Hypothalamus (tissue), 51 donors: ENCODE measurements at regions not wholly inside any gene's neighbourhood (a gene's known extent, or its start where the extent isn't known, plus 50 kb on each side); places are given as distances from the start of the nearest gene placed in this dataset.

Experiments
- DNase-seq, 51 donors: peaks; one replicate each; lab custom pipeline; 2025; lab: John Stamatoyannopoulos, UW

- no peak for DNase-seq
Observed at GRCh38 chr2:18910843-18911242, 321.5 kb upstream of the NT5C1B start.

- no peak for DNase-seq
Observed at GRCh38 chr2:18907937-18908336, 318.6 kb upstream of the NT5C1B start.

- DNase-seq: no peak
Observed at GRCh38 chr2:18907508-18907907, 318.1 kb upstream of the NT5C1B start.

- no peak for DNase-seq
Observed at GRCh38 chr2:18903750-18904149, 314.4 kb upstream of the NT5C1B start.

- peak in 1 of 51 donors; percentile 3 for DNase-seq
Observed at GRCh38 chr2:18901242-18901641, 311.9 kb upstream of the NT5C1B start.

- DNase-seq: no peak
Observed at GRCh38 chr2:18900691-18901141, 311.3 kb upstream of the NT5C1B start.

- DNase-seq: no peak
Observed at GRCh38 chr2:18899725-18900124, 310.4 kb upstream of the NT5C1B start.

- DNase-seq: no peak
Observed at GRCh38 chr2:18898271-18898670, 308.9 kb upstream of the NT5C1B start.

- no peak for DNase-seq
Observed at GRCh38 chr2:18896125-18896764, 306.9 kb upstream of the NT5C1B start.

- no peak for DNase-seq
Observed at GRCh38 chr2:18891600-18892345, 302.4 kb upstream of the NT5C1B start.

GRCh38 chr2:18889565-18890332, 300.4 kb upstream of the NT5C1B start:
- DNase-seq: peak in 1 of 51 donors; percentile 1

- DNase-seq: no peak
Observed at GRCh38 chr2:18885457-18885856, 296.1 kb upstream of the NT5C1B start.

- no peak for DNase-seq
Observed at GRCh38 chr2:18883616-18884456, 294.5 kb upstream of the NT5C1B start.

- no peak for DNase-seq
Observed at GRCh38 chr2:18871430-18871829, 282.1 kb upstream of the NT5C1B start.

- no peak for DNase-seq
Observed at GRCh38 chr2:18870307-18870706, 280.9 kb upstream of the NT5C1B start.

GRCh38 chr2:18861951-18862350, 272.6 kb upstream of the NT5C1B start:
- DNase-seq: no peak

- DNase-seq: no peak
Observed at GRCh38 chr2:18860179-18860578, 270.8 kb upstream of the NT5C1B start.

- no peak for DNase-seq
Observed at GRCh38 chr2:18856765-18857164, 267.4 kb upstream of the NT5C1B start.

GRCh38 chr2:18855027-18855426, 265.7 kb upstream of the NT5C1B start:
- DNase-seq: no peak

- DNase-seq: no peak
Observed at GRCh38 chr2:18849841-18850578, 260.6 kb upstream of the NT5C1B start.
